ENCODE measurements at regions not wholly inside any gene's neighbourhood (a gene's known extent, or its start where the extent isn't known, plus 50 kb on each side); places are given as distances from the start of the nearest gene placed in this dataset.

DNA sequence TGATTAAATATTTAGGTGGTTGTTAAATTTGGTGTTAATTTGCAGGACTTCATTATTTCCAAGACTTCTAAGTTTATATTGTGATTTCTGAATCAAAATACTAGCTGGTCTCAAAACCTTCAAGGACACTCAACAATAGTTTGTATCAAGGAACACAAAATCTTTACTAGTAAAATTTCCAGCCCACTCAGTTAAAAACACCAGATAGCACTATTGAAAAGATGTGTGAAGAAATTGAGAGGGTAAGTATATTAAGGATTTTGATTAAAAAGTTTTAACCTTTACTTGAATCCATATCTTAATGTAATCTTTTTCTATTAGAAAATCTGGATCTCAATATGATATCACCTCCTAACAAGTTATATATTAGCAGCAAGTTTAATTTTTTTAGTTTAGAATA, 89.3 kb upstream of the UGT8 start:
- TF ChIP-seq YY1 (IDR thresholded peaks at IDR 0.05; ENCODE audit: insufficient read depth, insufficient read length) = no peak
- TF ChIP-seq SUZ12 (IDR thresholded peaks at IDR 0.05; ENCODE audit: extremely low read depth, insufficient read depth, insufficient read length) = no peak
- TF ChIP-seq ZNF274 (IDR thresholded peaks at IDR 0.05; ENCODE audit: low read depth, low read length) = no peak
